Adrenal gland (tissue), 5 donors: ENCODE measurements at regions not wholly inside any gene's neighbourhood (a gene's known extent, or its start where the extent isn't known, plus 50 kb on each side); places are given as distances from the start of the nearest gene placed in this dataset.

Experiments used
- CTCF ChIP-seq, 6 experiments: fragments of 450-650 bp in 4 of 6; fragments of 200-600 bp in 2 of 6; sonication (generic) in 1 of 6; IDR thresholded peaks; 1 replicate in 5 of 6; 2 replicates in 1 of 6; pipeline versions ENCODE4 v1.5.1 to v1.8.0; 2016 to 2021; ENCODE audit warnings: antibody characterized with exemption in 6 of 6, mild to moderate bottlenecking in 2 of 6, moderate library complexity in 1 of 6
- POLR2A ChIP-seq, 2 donors: fragments of 450-650 bp; IDR thresholded peaks; one replicate each; pipeline ENCODE4 v1.6.1; 2017; ENCODE audit warnings: antibody characterized with exemption in 2 of 2, mild to moderate bottlenecking in 2 of 2, moderate library complexity in 1 of 2
- donor health status: DM: no; HTN: no; CAD: no.

DNA sequence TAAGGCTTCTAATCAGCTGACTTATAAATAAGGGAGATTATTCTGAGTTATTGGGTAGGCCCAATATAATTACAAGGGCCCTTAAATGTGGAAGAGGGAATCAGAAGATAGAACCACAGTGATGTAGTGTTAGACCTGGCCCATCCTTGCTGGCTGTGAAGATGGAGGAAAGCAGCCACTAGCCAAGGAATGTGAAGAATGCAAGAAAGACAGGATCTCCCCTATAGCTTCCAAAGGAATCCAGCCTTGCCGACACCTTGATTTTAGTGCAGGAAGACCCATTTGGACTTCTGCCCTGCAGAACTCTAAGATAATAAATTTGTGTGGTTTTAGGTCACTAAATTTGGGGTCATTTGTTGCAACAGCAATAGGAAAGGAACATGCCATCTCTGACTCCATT lies 150.6 kb downstream of the SPATA18 start:
- TF ChIP-seq CTCF (IDR thresholded peaks at IDR 0.05) (no peak), POLR2A (IDR thresholded peaks at IDR 0.05) (no peak)
